NCI-H187 (cell line): ENCODE measurements at regions not wholly inside any gene's neighbourhood (a gene's known extent, or its start where the extent isn't known, plus 50 kb on each side); places are given as distances from the start of the nearest gene placed in this dataset.

Source experiments
- DNase-seq, 2 experiments: peaks; one replicate each; lab custom pipeline; 2025; lab: John Stamatoyannopoulos, UW

DNA sequence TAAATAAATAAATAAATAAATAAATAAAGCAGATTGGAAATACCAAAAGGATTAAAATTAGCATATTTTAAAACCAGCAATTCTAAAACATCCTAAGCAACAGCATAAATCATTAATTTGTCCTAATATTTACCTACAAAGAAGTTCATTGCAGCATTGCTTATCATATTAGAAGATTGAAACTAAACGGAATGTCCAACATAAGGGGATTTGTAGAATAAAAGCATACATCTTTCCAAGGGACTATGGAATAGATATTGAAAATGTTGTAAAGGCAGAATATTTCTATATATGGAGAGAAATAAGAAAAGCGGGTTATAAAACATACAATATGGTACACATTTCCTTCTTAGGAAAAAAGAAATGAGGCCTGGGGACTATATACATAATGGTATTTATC is 71.1 kb upstream of the RFC3 start:
- no peak for DNase-seq

DNA sequence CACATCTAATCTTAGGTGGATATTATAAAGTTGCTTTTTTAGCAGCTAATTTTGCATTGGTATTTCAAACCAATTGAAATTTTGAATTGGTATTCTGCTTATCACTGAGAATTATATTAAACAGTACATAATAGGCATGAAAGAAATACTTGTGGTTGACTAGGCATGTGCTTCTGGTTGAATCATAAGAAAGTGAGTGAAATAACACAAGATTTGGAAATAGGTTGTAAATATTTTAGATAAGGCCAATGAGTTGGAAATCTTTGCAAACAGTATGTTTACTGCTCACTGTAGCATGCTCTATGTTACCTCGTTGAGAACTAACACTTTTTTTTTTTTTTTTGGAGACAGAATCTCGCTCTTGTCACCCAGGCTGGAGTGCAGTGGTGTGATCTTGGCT is 66.8 kb upstream of the RFC3 start:
- no peak for DNase-seq

DNA sequence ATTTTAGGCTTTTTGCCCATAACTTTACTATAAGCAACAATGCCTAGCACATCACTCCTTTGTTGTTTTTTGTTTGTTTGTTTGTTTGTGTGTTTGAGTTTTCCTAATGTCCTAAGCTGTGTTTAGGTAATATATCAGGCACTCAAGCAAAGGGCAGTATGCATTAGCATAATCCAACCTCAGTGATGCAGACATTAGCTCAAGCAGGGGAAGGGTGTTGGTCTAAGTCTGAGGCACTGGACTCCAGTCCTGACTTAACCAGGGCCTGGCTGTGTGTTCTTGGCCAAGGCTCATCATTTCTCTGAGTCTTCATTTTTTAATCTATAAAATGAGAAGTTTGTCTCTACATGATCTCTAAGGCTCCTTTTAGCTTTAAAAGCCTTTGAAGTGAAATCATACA is 65.9 kb upstream of the RFC3 start:
- DNase-seq = no peak

DNA sequence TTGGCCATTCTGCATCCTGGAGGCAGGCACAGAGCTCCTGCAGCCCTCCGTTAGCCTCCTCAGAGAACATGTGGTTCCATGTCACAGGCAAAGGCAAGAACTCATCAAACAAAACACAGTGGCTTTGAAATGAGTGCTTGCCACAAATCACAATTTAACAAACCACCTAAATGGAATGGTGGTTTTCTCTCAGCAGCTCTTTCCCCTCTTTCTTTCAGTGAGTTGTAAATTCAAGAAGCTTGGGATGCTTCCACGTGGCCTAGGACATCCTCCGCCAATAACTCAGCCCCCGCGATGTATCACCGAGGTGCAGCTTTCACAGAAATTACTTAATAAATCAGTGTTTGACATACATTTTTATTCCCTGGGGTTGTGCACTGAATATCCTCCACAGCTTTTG is 65.4 kb upstream of the RFC3 start:
- no peak for DNase-seq

DNA sequence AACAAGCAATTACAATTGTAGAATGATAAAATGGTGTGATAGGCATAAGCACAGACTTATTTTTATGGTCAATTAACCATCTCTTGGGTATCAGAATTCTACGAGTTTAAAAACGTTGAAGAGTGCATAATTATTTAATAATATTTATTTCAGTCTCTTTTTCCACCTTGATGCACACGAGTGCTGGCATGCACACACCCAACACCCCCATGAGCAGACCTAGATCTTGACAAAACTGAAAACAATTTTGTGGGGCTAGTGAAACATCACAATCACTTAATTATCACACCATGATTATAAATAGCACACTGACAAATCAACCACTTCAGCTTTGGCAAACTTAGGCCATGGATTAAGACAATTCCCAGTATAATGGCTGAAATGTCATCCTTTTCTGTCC is 61.0 kb upstream of the RFC3 start:
- DNase-seq = no peak

DNA sequence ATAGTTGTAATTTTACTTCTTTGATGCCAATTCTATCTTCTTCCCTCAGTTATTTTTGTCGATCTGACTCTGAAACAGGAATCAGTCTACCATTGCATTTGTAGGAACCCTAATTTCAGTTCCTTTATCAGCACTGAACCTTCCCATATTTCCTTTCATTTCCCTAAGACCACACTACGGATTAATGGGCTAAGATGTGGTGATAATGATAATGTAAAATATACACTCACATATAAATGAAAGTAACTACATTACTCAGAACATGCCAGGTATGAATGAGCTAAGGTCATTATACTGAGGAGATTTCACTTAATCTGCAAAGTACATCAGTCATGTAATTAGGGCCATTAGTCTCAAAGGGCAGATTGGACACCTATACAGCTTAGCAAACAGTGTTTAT is 60.2 kb upstream of the RFC3 start:
- DNase-seq = no peak

DNA sequence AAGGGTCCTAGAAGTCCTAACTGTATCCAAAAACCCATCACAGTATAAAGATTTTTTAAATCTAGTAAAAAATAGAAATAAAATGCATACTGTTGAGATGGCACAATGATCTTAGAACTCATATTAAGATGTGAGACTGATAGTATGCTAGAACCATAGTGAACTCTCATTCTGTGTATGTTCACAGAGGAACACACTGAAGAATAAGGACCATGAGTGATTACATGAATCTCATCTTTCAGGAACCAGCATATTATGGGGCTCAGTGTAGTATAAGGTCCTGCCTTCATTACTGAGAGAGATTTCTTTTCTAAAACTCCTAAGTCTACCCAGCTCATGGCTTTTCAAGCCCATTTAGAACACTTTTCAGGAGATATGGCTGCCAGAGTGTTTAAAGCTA is 59.8 kb upstream of the RFC3 start:
- no peak for DNase-seq

DNA sequence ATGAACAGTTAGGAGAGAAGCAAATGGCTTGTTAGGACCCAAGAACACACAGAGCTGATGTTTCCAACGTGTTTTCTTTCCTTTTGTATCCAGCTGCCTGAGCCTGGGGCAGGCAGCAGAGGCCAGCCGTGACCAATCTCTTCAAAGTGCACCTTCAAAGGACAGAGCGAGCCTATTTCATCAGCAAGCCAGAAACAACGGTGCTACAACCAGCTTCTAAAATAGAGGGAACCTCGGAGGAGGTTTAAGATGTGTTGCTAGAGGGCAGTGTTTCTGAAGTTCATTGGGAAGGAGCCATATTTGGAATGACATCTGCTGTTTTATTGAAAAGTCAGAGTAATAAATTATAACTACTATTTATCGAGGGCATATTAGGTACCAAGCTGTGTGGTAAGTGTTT is 56.2 kb upstream of the RFC3 start:
- no peak for DNase-seq

DNA sequence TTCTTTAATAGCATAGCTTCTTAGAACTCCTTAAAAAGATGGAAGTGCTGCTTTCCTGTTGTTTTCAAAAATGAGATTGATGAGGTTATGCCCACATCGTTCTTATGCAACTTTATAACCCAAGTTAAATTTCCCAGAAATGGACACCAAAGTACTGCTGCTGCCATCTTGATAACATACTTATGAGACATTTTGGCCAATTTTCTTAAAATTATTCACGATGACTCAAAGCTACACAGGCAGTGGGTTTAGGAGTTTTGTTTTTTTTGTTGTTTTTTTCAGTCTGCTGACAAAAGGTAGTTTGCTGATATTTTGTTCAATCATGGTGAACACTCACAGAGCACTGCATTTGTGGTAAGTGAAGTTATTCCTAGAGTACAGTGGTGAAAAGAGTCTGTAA is 54.9 kb upstream of the RFC3 start:
- DNase-seq = no peak

DNA sequence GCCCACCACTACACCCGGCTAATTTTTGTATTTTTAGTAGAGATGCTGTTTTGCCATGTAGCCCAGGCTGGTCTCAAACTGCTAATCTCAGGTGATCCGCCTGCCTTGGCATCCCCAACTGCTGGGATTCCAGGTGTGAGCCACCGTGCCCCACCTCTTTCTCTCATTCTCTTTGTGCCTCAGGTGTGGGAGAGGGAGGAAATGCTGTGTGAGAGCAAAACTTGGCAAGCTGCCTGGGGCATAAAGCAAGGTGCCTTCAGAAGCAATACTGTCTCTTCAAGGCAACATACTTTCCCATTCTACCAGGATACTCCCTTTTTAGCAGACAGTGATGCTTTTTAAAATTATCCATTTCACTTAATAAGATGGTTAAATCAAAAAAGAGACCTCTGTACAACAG is 53.2 kb upstream of the RFC3 start:
- DNase-seq = no peak

DNA sequence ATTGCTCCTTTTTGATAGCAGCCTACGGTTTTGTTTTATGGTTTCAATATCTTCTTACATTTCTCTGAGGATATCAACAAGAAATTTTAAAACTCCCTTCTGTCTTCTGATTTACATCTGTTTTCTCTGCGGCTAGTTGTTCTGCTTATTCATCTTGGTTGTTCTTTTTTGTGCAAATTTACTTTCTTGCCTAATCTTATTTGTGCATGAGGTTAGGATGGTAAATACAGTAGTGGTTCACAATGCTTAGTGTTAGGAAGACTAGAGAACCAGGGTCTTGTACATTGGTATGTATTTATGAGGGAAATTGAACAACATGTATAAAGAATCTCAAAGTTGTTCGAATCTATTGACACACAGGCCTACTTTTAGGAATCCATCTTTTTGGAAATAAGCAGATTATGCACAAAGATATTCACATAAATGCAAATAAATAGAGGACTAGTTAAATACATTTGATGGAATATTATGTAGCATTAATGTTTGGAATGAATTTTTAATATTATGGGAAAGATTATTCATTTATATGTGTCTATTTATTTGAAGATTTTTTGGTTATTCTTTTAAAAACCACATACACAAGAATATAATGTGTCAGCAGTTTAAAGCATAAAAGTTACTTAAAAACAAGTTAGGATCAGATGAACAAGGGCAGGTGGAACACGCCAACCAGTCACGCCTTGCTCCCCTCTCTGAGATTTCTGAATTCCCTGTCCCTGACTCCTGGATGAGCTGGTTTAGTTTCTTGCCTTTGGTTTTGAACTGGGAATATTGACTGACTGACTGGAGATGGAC is 51.4 kb upstream of the RFC3 start:
- DNase-seq = no peak

DNA sequence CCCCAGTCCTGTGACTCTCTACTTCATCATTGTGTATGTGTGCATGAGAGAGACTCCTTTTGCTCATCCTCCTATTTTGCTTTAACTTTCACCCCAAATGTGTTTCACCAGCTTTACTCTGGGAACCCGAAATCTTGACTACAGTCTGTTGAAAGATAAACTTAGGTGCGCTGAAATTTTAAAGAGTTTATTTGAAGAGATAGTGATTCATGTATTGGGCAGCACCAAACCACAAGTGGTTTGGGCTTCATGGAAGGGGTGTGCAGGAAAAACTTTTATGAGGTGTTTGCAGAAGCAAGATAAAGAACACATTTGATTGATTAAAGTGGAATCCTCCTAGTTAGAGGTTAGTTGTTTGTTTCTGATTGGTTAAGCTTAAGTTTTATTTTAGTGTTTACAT is 50.8 kb upstream of the RFC3 start:
- no peak for DNase-seq
